Fibroblast of lung (primary cell): ENCODE measurements at regions not wholly inside any gene's neighbourhood (a gene's known extent, or its start where the extent isn't known, plus 50 kb on each side); places are given as distances from the start of the nearest gene placed in this dataset.

Experiments
- CTCF ChIP-seq, 2 donors: IDR thresholded peaks in 1 of 2; conservative IDR thresholded peaks in 1 of 2; 1 replicate in 1 of 2; 2 replicates in 1 of 2; pipeline ENCODE4 v1.5.1; 2011 to 2012; ENCODE audit warnings: low read length in 2 of 2, control low read depth in 1 of 2, inconsistent platforms in 1 of 2, low read depth in 1 of 2, mild to moderate bottlenecking in 1 of 2
- EZH2 ChIP-seq: IDR thresholded peaks from 2 replicates; pipeline ENCODE4 v1.5.1; 2012; ENCODE audit warnings: low read length, control low read depth, mild to moderate bottlenecking; ENCODE audit errors: missing control alignments

GRCh38 chr2:66275984-66276383 lies 158.9 kb upstream of the MEIS1 start:
- TF ChIP-seq EZH2 (no peak), CTCF (conservative IDR thresholded peaks at IDR 0.05 in 1 of 2, IDR thresholded peaks at IDR 0.05 in 1 of 2; ENCODE audit: low read depth in 1 of 2, low read length in 2 of 2) (peak in 1 of 2 donors; percentile 11)
